ENCODE measurements at regions not wholly inside any gene's neighbourhood (a gene's known extent, or its start where the extent isn't known, plus 50 kb on each side); places are given as distances from the start of the nearest gene placed in this dataset.
"Not testable (repeated sequence)": the region's sequence is repeated elsewhere in the genome, so short reads cannot be mapped to it uniquely, and the experiment has no call there.

DNA sequence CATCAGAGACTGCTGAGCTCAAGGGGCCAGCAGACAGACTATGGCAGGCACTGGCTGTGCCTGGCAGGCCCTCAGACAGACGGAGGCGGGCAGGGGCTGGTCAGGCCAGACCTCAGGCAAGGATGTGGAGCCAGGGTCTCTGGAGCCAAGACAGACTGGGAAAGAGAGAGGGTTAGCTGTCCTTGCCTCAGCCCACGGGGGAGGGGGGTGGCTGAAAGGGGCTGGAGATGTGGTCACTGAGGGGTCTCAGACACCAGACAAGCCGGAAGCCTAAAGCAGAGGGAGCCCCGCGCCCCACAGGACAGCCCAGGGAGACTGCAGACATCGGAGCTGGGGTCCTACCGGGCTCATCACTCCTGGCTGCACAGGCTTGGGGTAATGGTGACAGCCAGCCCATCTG lies 141.2 kb upstream of the FOXD4L5 start:
- BruUV-seq (replicated peaks) = no TSS peak
- no peak overlapping the region for H3K4me2 ChIP-seq (ENCODE audit: low read length)
- H3K9ac ChIP-seq (ENCODE audit: low read length) = no peak overlapping the region
- no peaks in the 10 kb centered on the region for H3K4me1 ChIP-seq (ENCODE audit: control insufficient read depth in 1 of 2, insufficient read depth in 2 of 2, low read length in 2 of 2)
- RAD21 ChIA-PET (ENCODE audit: low non-redundant PET in 1 of 2, low total read pairs in 2 of 2, uncharacterized antibody in 2 of 2, unreplicated experiment in 2 of 2) = no interaction called here
- H3K27me3 ChIP-seq (ENCODE audit: insufficient read depth, low read length) = no peaks in the 10 kb centered on the region
- H3K4me3 ChIP-seq (replicated peaks in 1 of 2; ENCODE audit: low read depth in 1 of 2, low read length in 2 of 2) = no peak overlapping the region
- H2AFZ ChIP-seq (ENCODE audit: low read depth, low read length, poor library complexity, severe bottlenecking) = no peak overlapping the region
- no peaks in the 10 kb centered on the region for H4K20me1 ChIP-seq (ENCODE audit: insufficient read depth)
- H3K36me3 ChIP-seq (ENCODE audit: control insufficient read depth in 1 of 2, insufficient read depth in 2 of 2, low read length in 2 of 2) = no peaks in the 10 kb centered on the region
- ATAC-seq (no peak), DNase-seq (ENCODE audit: low read depth, low spot score) (no peak)
- CTCF ChIA-PET = no interaction called here
- no peaks in the 10 kb centered on the region for H3K79me2 ChIP-seq (ENCODE audit: insufficient read depth, low read length)
- no peaks in the 10 kb centered on the region for H3K9me3 ChIP-seq (ENCODE audit: control insufficient read depth in 1 of 2, insufficient read depth in 1 of 2, low read depth in 1 of 2, low read length in 2 of 2)
- intact Hi-C loops (cut with micrococcal nuclease) = no loop called here
- H3K9me2 ChIP-seq (ENCODE audit: insufficient read depth) = no peaks in the 10 kb centered on the region
- POLR2A ChIA-PET = no interaction called here
- no peak overlapping the region for H3K27ac ChIP-seq (ENCODE audit: low read depth, low read length)
- no peak for TF ChIP-seq MAX (IDR thresholded peaks at IDR 0.05)
- TF ChIP-seq POLR2A (IDR thresholded peaks at IDR 0.05; ENCODE audit: borderline replicate concordance, extremely low read depth, insufficient read depth, insufficient read length) = no peak
- no peak for TF ChIP-seq YY1 (IDR thresholded peaks at IDR 0.05; ENCODE audit: extremely low read depth, insufficient replicate concordance, low read depth, low read length)
- no peak for TF ChIP-seq RAD21 (IDR thresholded peaks at IDR 0.05; ENCODE audit: low read depth)
- no peak for TF ChIP-seq POLR2AphosphoS5 (IDR thresholded peaks at IDR 0.05; ENCODE audit: low read depth, low read length)
- TF ChIP-seq EZH2phosphoT487 (IDR thresholded peaks at IDR 0.05; ENCODE audit: borderline replicate concordance) = no peak
- TF ChIP-seq ZNF274 (IDR thresholded peaks at IDR 0.05; ENCODE audit: low read depth, low read length) = no peak
- TF ChIP-seq REST (IDR thresholded peaks at IDR 0.05; ENCODE audit: low read depth) = no peak
- no peak for TF ChIP-seq JUND (IDR thresholded peaks at IDR 0.05)
- no peak for TF ChIP-seq SP1 (IDR thresholded peaks at IDR 0.05; ENCODE audit: low read depth)
- TF ChIP-seq TCF7L2 (IDR thresholded peaks at IDR 0.05; ENCODE audit: borderline replicate concordance, extremely low read depth, insufficient read depth, insufficient read length) = no peak
- no peak for TF ChIP-seq ELF1 (IDR thresholded peaks at IDR 0.05; ENCODE audit: borderline replicate concordance, low read depth)
- no peak for TF ChIP-seq SIN3A (IDR thresholded peaks at IDR 0.05; ENCODE audit: low read depth)
- TF ChIP-seq, protein P1, sequence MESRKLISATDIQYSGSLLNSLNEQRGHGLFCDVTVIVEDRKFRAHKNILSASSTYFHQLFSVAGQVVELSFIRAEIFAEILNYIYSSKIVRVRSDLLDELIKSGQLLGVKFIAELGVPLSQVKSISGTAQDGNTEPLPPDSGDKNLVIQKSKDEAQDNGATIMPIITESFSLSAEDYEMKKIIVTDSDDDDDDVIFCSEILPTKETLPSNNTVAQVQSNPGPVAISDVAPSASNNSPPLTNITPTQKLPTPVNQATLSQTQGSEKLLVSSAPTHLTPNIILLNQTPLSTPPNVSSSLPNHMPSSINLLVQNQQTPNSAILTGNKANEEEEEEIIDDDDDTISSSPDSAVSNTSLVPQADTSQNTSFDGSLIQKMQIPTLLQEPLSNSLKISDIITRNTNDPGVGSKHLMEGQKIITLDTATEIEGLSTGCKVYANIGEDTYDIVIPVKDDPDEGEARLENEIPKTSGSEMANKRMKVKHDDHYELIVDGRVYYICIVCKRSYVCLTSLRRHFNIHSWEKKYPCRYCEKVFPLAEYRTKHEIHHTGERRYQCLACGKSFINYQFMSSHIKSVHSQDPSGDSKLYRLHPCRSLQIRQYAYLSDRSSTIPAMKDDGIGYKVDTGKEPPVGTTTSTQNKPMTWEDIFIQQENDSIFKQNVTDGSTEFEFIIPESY (IDR thresholded peaks at IDR 0.05; ENCODE audit: extremely low read depth, insufficient replicate concordance, low read length) = no peak

- H3K36me3 ChIP-seq (ENCODE audit: control insufficient read depth in 1 of 2, insufficient read depth in 2 of 2, low read length in 2 of 2); H3K9me2 ChIP-seq (ENCODE audit: insufficient read depth); CTCF ChIA-PET; H3K4me1 ChIP-seq (ENCODE audit: control insufficient read depth in 1 of 2, insufficient read depth in 2 of 2, low read length in 2 of 2); H3K27ac ChIP-seq (ENCODE audit: low read depth, low read length); H2AFZ ChIP-seq (ENCODE audit: low read depth, low read length, poor library complexity, severe bottlenecking); BruUV-seq (replicated peaks); RAD21 ChIA-PET (ENCODE audit: low non-redundant PET in 1 of 2, low total read pairs in 2 of 2, uncharacterized antibody in 2 of 2, unreplicated experiment in 2 of 2); DNase-seq (ENCODE audit: low read depth, low spot score); H3K9me3 ChIP-seq (ENCODE audit: control insufficient read depth in 1 of 2, insufficient read depth in 1 of 2, low read depth in 1 of 2, low read length in 2 of 2); H4K20me1 ChIP-seq (ENCODE audit: insufficient read depth); intact Hi-C loops (cut with micrococcal nuclease); H3K4me3 ChIP-seq (replicated peaks in 1 of 2; ENCODE audit: low read depth in 1 of 2, low read length in 2 of 2); H3K27me3 ChIP-seq (ENCODE audit: insufficient read depth, low read length); H3K9ac ChIP-seq (ENCODE audit: low read length); H3K4me2 ChIP-seq (ENCODE audit: low read length); H3K79me2 ChIP-seq (ENCODE audit: insufficient read depth, low read length); ATAC-seq; POLR2A ChIA-PET: not testable (repeated sequence)
Measured at GRCh38 chr9:65425183-65425582, 140.2 kb upstream of the FOXD4L5 start.
